ENCODE measurements at regions not wholly inside any gene's neighbourhood (a gene's known extent, or its start where the extent isn't known, plus 50 kb on each side); places are given as distances from the start of the nearest gene placed in this dataset.
"Not testable (repeated sequence)": the region's sequence is repeated elsewhere in the genome, so short reads cannot be mapped to it uniquely, and the experiment has no call there.

DNA sequence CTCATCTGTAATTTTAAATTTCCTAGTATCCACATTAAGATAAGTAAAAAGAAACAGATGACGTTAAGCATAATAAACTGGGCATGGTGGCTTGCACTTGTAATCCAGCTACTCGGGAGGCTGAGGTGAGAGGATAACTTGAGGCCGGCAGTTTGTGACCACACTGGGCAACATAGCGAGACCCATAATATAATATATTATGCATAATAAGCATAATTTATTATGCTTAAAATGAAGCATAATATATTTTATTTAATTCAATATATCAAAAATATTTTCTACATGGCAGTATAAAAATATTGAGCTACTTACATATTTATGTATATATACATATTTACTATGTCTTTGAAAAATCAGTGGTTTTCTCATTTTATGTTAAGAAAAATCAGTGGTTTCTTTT is 128.3 kb downstream of the GOSR1 start:
- no peak overlapping the region for H3K4me2 ChIP-seq (replicated peaks; ENCODE audit: low read depth, low read length, poor library complexity, severe bottlenecking)
- no peak overlapping the region for H3K27ac ChIP-seq (ENCODE audit: low read length in 2 of 2)
- no peak overlapping the region for H3K4me3 ChIP-seq (ENCODE audit: control extremely low read depth in 1 of 5, extremely low read depth in 1 of 5, insufficient read depth in 1 of 5, low read depth in 2 of 5, low read length in 4 of 5)
- peaks cover 7 to 8% of the 10 kb centered on the region in 2 donors for H3K4me1 ChIP-seq (ENCODE audit: control insufficient read depth in 2 of 2, insufficient read depth in 2 of 2, low read length in 2 of 2)
- no CpG with 5 or more reads among the region's 4 CpGs for WGBS (ENCODE audit: insufficient coverage)
- Mint-ChIP-seq H3K4me1 (peaks cover 23% of the 10 kb centered on the region), H3K4me3 (no peak overlapping the region), H3K27me3 (no peaks in the 10 kb centered on the region), H3K9me3 (ENCODE audit: insufficient read depth) (no peaks in the 10 kb centered on the region), H3K27ac (no peak overlapping the region)
- intact Hi-C loops (cut with micrococcal nuclease) = no loop called here
- no peaks in the 10 kb centered on the region for H3K27me3 ChIP-seq (replicated peaks in 1 of 4; ENCODE audit: control extremely low read depth in 1 of 4, control insufficient read depth in 3 of 4, insufficient read depth in 4 of 4, low read length in 3 of 4)
- H3K9me3 ChIP-seq (ENCODE audit: control extremely low read depth in 1 of 3, control insufficient read depth in 2 of 3, insufficient read depth in 1 of 3, low read length in 2 of 3) = peaks cover 0 to 3% (median 0%) of the 10 kb centered on the region in 3 donors
- CTCF ChIA-PET = no interaction called here
- DNase-seq = no peak
- POLR2A ChIA-PET = no interaction called here
- peaks cover 43% of the 10 kb centered on the region for H3K79me2 ChIP-seq (ENCODE audit: control insufficient read depth, insufficient read depth, low read length)
- peaks cover 4% of the 10 kb centered on the region for H4K20me1 ChIP-seq (ENCODE audit: control insufficient read depth, insufficient read depth, low read length, poor library complexity, severe bottlenecking)
- no peak for ATAC-seq (ENCODE audit: low read depth)
- no peak overlapping the region for H2AFZ ChIP-seq (ENCODE audit: insufficient read depth, low read depth, low read length, poor library complexity, severe bottlenecking)
- H3K9ac ChIP-seq (ENCODE audit: low read length) = no peak overlapping the region
- H3K36me3 ChIP-seq (replicated peaks in 1 of 2; ENCODE audit: control extremely low read depth in 1 of 2, control insufficient read depth in 1 of 2, extremely low read depth in 1 of 2, insufficient read depth in 2 of 2, low read length in 1 of 2) = no peaks in the 10 kb centered on the region
- no peak for TF ChIP-seq EZH2 (IDR thresholded peaks at IDR 0.05; ENCODE audit: borderline replicate concordance, insufficient read depth, low read depth, low read length, poor library complexity, severe bottlenecking)
- TF ChIP-seq, protein P1, sequence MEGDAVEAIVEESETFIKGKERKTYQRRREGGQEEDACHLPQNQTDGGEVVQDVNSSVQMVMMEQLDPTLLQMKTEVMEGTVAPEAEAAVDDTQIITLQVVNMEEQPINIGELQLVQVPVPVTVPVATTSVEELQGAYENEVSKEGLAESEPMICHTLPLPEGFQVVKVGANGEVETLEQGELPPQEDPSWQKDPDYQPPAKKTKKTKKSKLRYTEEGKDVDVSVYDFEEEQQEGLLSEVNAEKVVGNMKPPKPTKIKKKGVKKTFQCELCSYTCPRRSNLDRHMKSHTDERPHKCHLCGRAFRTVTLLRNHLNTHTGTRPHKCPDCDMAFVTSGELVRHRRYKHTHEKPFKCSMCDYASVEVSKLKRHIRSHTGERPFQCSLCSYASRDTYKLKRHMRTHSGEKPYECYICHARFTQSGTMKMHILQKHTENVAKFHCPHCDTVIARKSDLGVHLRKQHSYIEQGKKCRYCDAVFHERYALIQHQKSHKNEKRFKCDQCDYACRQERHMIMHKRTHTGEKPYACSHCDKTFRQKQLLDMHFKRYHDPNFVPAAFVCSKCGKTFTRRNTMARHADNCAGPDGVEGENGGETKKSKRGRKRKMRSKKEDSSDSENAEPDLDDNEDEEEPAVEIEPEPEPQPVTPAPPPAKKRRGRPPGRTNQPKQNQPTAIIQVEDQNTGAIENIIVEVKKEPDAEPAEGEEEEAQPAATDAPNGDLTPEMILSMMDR (IDR thresholded peaks at IDR 0.05) = no peak

DNA sequence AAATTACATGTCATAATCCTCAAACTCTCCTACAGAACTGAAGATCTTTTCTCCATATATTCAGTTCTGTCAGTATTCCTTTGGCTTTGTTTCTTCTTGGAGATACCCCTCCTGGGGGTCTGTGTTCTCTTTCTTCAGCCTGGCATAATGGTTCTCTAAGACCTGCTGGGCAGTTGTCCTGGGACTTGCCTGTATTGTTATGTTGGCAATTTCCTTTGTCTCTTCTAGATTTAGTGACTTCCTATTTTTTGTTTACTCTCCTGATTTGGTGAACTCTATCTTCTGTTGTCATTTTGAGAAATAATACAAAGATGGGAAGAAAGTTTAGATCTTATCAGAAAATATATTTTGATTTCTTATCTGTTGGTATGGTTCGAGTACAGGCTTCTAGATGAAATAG is 127.8 kb downstream of the GOSR1 start:
- no peak overlapping the region for H3K27ac Mint-ChIP-seq
- Histone ChIP-seq H3K4me2 (replicated peaks; ENCODE audit: low read depth, low read length, poor library complexity, severe bottlenecking) (no peak overlapping the region), H2AFZ (ENCODE audit: insufficient read depth, low read depth, low read length, poor library complexity, severe bottlenecking) (no peak overlapping the region), H3K4me1 (ENCODE audit: control insufficient read depth in 2 of 2, insufficient read depth in 2 of 2, low read length in 2 of 2) (peaks cover 7 to 8% of the 10 kb centered on the region in 2 donors), H3K79me2 (ENCODE audit: control insufficient read depth, insufficient read depth, low read length) (peaks cover 45% of the 10 kb centered on the region), H3K27me3 (replicated peaks in 1 of 4; ENCODE audit: control extremely low read depth in 1 of 4, control insufficient read depth in 3 of 4, insufficient read depth in 4 of 4, low read length in 3 of 4) (no peaks in the 10 kb centered on the region), H3K27ac (ENCODE audit: low read length in 2 of 2) (no peak overlapping the region), H3K36me3 (replicated peaks in 1 of 2; ENCODE audit: control extremely low read depth in 1 of 2, control insufficient read depth in 1 of 2, extremely low read depth in 1 of 2, insufficient read depth in 2 of 2, low read length in 1 of 2) (no peaks in the 10 kb centered on the region), H3K4me3 (ENCODE audit: control extremely low read depth in 1 of 5, extremely low read depth in 1 of 5, insufficient read depth in 1 of 5, low read depth in 2 of 5, low read length in 4 of 5) (no peak overlapping the region), H3K9me3 (ENCODE audit: control extremely low read depth in 1 of 3, control insufficient read depth in 2 of 3, insufficient read depth in 1 of 3, low read length in 2 of 3) (peaks cover 0 to 3% (median 0%) of the 10 kb centered on the region in 3 donors), H3K9ac (ENCODE audit: low read length) (no peak overlapping the region), H4K20me1 (ENCODE audit: control insufficient read depth, insufficient read depth, low read length, poor library complexity, severe bottlenecking) (peaks cover 4% of the 10 kb centered on the region)
- ATAC-seq (ENCODE audit: low read depth) (no peak), DNase-seq (no peak)
- intact Hi-C loops (cut with micrococcal nuclease) = no loop called here
- no peak overlapping the region for H3K4me3 Mint-ChIP-seq
- no peaks in the 10 kb centered on the region for H3K27me3 Mint-ChIP-seq
- TF ChIP-seq, protein P1 (IDR thresholded peaks at IDR 0.05) = no peak
- no peak for TF ChIP-seq EZH2 (IDR thresholded peaks at IDR 0.05; ENCODE audit: borderline replicate concordance, insufficient read depth, low read depth, low read length, poor library complexity, severe bottlenecking)
- CTCF ChIA-PET = no interaction called here
- H3K4me1 Mint-ChIP-seq = peaks cover 23% of the 10 kb centered on the region
- POLR2A ChIA-PET = no interaction called here
- no peaks in the 10 kb centered on the region for H3K9me3 Mint-ChIP-seq (ENCODE audit: insufficient read depth)
- no CpG with 5 or more reads among the region's 1 CpG for WGBS (ENCODE audit: insufficient coverage)

DNA sequence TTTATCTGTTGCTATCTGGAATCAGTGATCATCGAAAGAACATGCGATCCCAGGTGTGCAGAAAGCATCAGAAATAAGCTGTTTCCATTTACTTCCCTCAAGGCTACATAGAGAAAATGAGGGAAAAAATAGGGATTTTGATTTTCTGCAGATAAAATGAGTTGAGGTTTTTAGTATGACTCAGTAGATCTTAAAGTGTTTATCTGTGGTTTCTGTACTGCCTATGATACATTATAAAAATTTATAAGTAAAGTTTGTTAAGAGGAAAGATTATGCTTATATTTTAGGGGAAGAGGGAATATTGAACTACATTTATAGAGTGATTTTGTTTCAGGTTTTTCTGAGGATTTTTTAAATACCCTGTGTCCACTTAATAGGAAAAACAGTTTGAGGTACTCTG is 125.2 kb downstream of the GOSR1 start:
- CTCF ChIA-PET; H3K9me3 ChIP-seq (ENCODE audit: control extremely low read depth in 1 of 3, control insufficient read depth in 2 of 3, insufficient read depth in 1 of 3, low read length in 2 of 3); POLR2A ChIA-PET; H3K9ac ChIP-seq (ENCODE audit: low read length); H2AFZ ChIP-seq (ENCODE audit: insufficient read depth, low read depth, low read length, poor library complexity, severe bottlenecking); H3K27ac ChIP-seq (ENCODE audit: low read length in 2 of 2); H3K27ac Mint-ChIP-seq; intact Hi-C loops (cut with micrococcal nuclease); H3K36me3 ChIP-seq (replicated peaks in 1 of 2; ENCODE audit: control extremely low read depth in 1 of 2, control insufficient read depth in 1 of 2, extremely low read depth in 1 of 2, insufficient read depth in 2 of 2, low read length in 1 of 2); H3K27me3 ChIP-seq (replicated peaks in 1 of 4; ENCODE audit: control extremely low read depth in 1 of 4, control insufficient read depth in 3 of 4, insufficient read depth in 4 of 4, low read length in 3 of 4); H3K4me2 ChIP-seq (replicated peaks; ENCODE audit: low read depth, low read length, poor library complexity, severe bottlenecking); ATAC-seq (ENCODE audit: low read depth); H3K4me3 Mint-ChIP-seq; H3K27me3 Mint-ChIP-seq; H3K9me3 Mint-ChIP-seq (ENCODE audit: insufficient read depth); H4K20me1 ChIP-seq (ENCODE audit: control insufficient read depth, insufficient read depth, low read length, poor library complexity, severe bottlenecking); H3K4me3 ChIP-seq (ENCODE audit: control extremely low read depth in 1 of 5, extremely low read depth in 1 of 5, insufficient read depth in 1 of 5, low read depth in 2 of 5, low read length in 4 of 5); DNase-seq: not testable (repeated sequence)
- H3K4me1 Mint-ChIP-seq = peaks cover 33% of the 10 kb centered on the region
- Histone ChIP-seq H3K4me1 (ENCODE audit: control insufficient read depth in 2 of 2, insufficient read depth in 2 of 2, low read length in 2 of 2) (peaks cover 17% of the 10 kb centered on the region in 2 donors), H3K79me2 (ENCODE audit: control insufficient read depth, insufficient read depth, low read length) (peaks cover 47% of the 10 kb centered on the region)
- no CpG with 5 or more reads among the region's 2 CpGs for WGBS (ENCODE audit: insufficient coverage)
